ENCODE measurements at regions not wholly inside any gene's neighbourhood (a gene's known extent, or its start where the extent isn't known, plus 50 kb on each side); places are given as distances from the start of the nearest gene placed in this dataset.

DNA sequence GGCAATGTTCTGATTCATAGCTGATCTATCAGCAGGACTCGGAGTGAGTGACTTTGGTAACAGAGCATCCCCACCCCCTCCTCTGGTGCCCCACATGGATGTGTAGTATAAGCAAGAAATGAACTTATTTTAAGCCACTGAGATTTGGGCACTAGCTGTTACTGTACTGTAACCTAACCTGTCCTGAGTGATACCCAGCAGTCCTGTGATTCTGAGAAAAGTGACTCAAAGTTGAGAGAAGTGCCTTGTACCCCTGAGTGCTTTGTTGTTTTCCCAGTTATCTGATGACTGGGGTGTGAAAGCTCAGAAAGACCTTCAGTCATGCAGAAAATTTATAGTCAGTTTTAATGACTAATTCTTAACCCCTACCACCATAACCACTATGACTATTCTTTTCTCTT lies 439.9 kb upstream of the RBMS3 start:
- TF ChIP-seq, protein P1, sequence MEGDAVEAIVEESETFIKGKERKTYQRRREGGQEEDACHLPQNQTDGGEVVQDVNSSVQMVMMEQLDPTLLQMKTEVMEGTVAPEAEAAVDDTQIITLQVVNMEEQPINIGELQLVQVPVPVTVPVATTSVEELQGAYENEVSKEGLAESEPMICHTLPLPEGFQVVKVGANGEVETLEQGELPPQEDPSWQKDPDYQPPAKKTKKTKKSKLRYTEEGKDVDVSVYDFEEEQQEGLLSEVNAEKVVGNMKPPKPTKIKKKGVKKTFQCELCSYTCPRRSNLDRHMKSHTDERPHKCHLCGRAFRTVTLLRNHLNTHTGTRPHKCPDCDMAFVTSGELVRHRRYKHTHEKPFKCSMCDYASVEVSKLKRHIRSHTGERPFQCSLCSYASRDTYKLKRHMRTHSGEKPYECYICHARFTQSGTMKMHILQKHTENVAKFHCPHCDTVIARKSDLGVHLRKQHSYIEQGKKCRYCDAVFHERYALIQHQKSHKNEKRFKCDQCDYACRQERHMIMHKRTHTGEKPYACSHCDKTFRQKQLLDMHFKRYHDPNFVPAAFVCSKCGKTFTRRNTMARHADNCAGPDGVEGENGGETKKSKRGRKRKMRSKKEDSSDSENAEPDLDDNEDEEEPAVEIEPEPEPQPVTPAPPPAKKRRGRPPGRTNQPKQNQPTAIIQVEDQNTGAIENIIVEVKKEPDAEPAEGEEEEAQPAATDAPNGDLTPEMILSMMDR (IDR thresholded peaks at IDR 0.05 in 2 of 3, conservative IDR thresholded peaks at IDR 0.05 in 1 of 3; ENCODE audit: borderline replicate concordance in 1 of 3, insufficient read depth in 1 of 3, low read depth in 2 of 3, low read length in 2 of 3): no peak
- TF ChIP-seq POLR2A (IDR thresholded peaks at IDR 0.05; ENCODE audit: borderline replicate concordance, extremely low read depth, insufficient read depth, insufficient read length) (no peak), RAD21 (IDR thresholded peaks at IDR 0.05; ENCODE audit: low read depth) (no peak), EGR1 (IDR thresholded peaks at IDR 0.05; ENCODE audit: low read depth) (no peak), EZH2phosphoT487 (IDR thresholded peaks at IDR 0.05; ENCODE audit: borderline replicate concordance) (no peak), EZH2 (IDR thresholded peaks at IDR 0.05) (no peak), CEBPB (IDR thresholded peaks at IDR 0.05; ENCODE audit: low read depth) (no peak)
- TF ChIP-seq, protein P2, sequence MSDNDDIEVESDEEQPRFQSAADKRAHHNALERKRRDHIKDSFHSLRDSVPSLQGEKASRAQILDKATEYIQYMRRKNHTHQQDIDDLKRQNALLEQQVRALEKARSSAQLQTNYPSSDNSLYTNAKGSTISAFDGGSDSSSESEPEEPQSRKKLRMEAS (IDR thresholded peaks at IDR 0.05): no peak
- TF ChIP-seq, protein P3, sequence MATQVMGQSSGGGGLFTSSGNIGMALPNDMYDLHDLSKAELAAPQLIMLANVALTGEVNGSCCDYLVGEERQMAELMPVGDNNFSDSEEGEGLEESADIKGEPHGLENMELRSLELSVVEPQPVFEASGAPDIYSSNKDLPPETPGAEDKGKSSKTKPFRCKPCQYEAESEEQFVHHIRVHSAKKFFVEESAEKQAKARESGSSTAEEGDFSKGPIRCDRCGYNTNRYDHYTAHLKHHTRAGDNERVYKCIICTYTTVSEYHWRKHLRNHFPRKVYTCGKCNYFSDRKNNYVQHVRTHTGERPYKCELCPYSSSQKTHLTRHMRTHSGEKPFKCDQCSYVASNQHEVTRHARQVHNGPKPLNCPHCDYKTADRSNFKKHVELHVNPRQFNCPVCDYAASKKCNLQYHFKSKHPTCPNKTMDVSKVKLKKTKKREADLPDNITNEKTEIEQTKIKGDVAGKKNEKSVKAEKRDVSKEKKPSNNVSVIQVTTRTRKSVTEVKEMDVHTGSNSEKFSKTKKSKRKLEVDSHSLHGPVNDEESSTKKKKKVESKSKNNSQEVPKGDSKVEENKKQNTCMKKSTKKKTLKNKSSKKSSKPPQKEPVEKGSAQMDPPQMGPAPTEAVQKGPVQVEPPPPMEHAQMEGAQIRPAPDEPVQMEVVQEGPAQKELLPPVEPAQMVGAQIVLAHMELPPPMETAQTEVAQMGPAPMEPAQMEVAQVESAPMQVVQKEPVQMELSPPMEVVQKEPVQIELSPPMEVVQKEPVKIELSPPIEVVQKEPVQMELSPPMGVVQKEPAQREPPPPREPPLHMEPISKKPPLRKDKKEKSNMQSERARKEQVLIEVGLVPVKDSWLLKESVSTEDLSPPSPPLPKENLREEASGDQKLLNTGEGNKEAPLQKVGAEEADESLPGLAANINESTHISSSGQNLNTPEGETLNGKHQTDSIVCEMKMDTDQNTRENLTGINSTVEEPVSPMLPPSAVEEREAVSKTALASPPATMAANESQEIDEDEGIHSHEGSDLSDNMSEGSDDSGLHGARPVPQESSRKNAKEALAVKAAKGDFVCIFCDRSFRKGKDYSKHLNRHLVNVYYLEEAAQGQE (IDR thresholded peaks at IDR 0.05; ENCODE audit: low read depth): no peak

Measured in HCT116 (cell line).